Calu3 (cell line): ENCODE measurements at regions not wholly inside any gene's neighbourhood (a gene's known extent, or its start where the extent isn't known, plus 50 kb on each side); places are given as distances from the start of the nearest gene placed in this dataset.

Experiments
- BruUV-seq: library from RNA; stranded (reverse); fragments of 400-500 nt; replicated peaks from 2 replicates; lab custom pipeline; 2021; lab: Mats Ljungman, UMichigan
- CTCF ChIA-PET: fragments of 300-600 bp; sonication (Branson Sonifier 250); formaldehyde crosslinking; loops from one replicate; lab custom pipeline; 2022; ENCODE audit warnings: antibody characterized with exemption; lab: Charles Lee
- DNase-seq: peaks from one replicate; pipeline ENCODE4 v3.0.0; 2022
- H3K27ac Mint-ChIP-seq: one replicate; pipeline ENCODE4 v1.8.0; 2022; ENCODE audit warnings: mixed read lengths; ENCODE audit not compliant: unreplicated experiment
- H3K27me3 Mint-ChIP-seq: one replicate; pipeline ENCODE4 v1.8.0; 2022; ENCODE audit warnings: mixed read lengths; ENCODE audit not compliant: unreplicated experiment
- H3K36me3 Mint-ChIP-seq: one replicate; pipeline ENCODE4 v1.8.0; 2022; ENCODE audit warnings: mild to moderate bottlenecking, moderate library complexity, mixed read lengths; ENCODE audit not compliant: insufficient read depth, unreplicated experiment
- H3K4me1 Mint-ChIP-seq: one replicate; pipeline ENCODE4 v1.8.0; 2022; ENCODE audit warnings: mild to moderate bottlenecking, low read depth, mixed read lengths; ENCODE audit not compliant: unreplicated experiment
- H3K4me3 Mint-ChIP-seq: one replicate; pipeline ENCODE4 v1.8.0; 2022; ENCODE audit warnings: mild to moderate bottlenecking, low read depth, moderate library complexity, mixed read lengths; ENCODE audit not compliant: unreplicated experiment
- H3K9me3 Mint-ChIP-seq: one replicate; pipeline ENCODE4 v1.8.0; 2022; ENCODE audit warnings: low read depth, mixed read lengths; ENCODE audit not compliant: unreplicated experiment
- CTCF ChIP-seq: fragments of 200-600 bp; IDR thresholded peaks from one replicate; pipeline ENCODE4 v1.8.0; 2022; ENCODE audit warnings: antibody characterized with exemption; ENCODE audit not compliant: unreplicated experiment
- intact Hi-C: fragments of 100-400 bp; cut with micrococcal nuclease; formaldehyde crosslinking; loops from one replicate; pipeline ENCODE4 v1.10.0; 2022; ENCODE audit not compliant: unreplicated experiment

- Mint-ChIP-seq H3K4me1 (no peaks in the 10 kb centered on the region), H3K27ac (no peak overlapping the region), H3K27me3 (no peaks in the 10 kb centered on the region), H3K4me3 (no peak overlapping the region), H3K36me3 (peaks cover 8% of the 10 kb centered on the region), H3K9me3 (peaks cover 2% of the 10 kb centered on the region)
- DNase-seq, result no peak
- CTCF ChIA-PET, result no interaction called here
- intact Hi-C loops, result no loop called here
- BruUV-seq, result no TSS peak
- TF ChIP-seq CTCF, result no peak
Measured at GRCh38 chr17:79136596-79136995, 62.0 kb downstream of the ENGASE start.
